ENCODE measurements at regions not wholly inside any gene's neighbourhood (a gene's known extent, or its start where the extent isn't known, plus 50 kb on each side); places are given as distances from the start of the nearest gene placed in this dataset.

DNA sequence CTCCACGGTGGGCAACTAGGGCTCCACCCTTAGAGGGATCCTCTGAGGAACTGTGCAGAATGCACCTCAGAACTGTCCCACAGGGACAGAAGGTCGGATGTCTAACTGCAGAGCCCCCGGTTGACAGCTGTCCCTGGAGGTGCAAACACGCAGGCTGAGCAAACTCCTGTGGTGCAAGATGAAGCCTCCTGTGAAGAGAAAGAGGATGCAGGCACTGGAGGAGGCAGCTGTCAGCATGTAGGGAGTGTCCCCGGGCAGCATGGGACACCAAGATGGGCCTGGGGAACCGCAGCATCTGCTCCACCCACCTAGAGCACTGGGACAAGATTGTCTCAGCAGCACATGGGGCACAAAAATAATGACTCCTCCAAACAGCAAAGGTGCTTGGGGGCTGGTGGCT lies 258.9 kb downstream of the ABHD5 start:
- no peak for DNase-seq (ENCODE audit: low read depth in 2 of 2, low spot score in 1 of 2)

- no peak for DNase-seq (ENCODE audit: low read depth in 2 of 2, low spot score in 1 of 2)
Observed at GRCh38 chr3:43950775-43951174, 260.0 kb downstream of the ABHD5 start.

DNA sequence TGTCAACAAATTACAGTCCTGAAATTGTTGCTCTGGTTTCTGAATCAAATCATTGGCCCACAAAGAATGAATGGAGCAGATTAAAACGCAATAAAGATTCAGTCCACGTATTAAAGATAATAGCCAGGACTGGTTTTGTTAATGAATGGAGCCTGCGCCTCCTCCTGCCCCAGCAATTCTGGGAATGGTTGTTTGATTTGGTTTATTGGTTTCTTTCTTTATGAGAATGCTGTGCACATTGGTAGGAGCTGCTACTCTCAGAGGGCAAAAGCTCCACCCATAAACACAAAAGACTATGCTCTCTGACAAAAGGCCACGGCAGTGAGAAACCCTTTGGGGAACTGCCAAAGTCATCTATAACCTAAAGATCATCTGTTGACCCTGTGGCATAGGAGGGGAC lies 261.1 kb downstream of the ABHD5 start:
- no peak for DNase-seq (ENCODE audit: low read depth in 2 of 2, low spot score in 1 of 2)

DNA sequence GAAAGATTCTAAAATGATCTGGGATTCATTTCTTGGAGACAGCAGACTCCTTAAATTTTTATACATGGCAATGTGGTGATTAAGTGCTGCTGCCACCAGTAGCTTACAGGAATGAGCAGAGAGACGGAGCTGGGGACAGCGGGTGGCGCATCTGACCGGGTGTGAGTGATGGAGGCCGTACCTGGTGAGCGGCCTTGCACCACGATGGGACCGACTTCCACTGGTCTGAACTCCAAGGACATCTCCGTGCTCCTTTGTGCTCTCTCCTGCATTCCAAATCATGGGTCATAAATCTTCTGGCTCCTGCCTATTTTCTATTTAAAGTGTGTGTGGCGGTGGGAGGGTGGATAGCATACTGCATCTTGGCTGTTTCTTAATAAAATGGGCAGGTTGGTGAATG lies 262.6 kb downstream of the ABHD5 start:
- DNase-seq (ENCODE audit: low read depth in 2 of 2, low spot score in 1 of 2), result no peak

DNA sequence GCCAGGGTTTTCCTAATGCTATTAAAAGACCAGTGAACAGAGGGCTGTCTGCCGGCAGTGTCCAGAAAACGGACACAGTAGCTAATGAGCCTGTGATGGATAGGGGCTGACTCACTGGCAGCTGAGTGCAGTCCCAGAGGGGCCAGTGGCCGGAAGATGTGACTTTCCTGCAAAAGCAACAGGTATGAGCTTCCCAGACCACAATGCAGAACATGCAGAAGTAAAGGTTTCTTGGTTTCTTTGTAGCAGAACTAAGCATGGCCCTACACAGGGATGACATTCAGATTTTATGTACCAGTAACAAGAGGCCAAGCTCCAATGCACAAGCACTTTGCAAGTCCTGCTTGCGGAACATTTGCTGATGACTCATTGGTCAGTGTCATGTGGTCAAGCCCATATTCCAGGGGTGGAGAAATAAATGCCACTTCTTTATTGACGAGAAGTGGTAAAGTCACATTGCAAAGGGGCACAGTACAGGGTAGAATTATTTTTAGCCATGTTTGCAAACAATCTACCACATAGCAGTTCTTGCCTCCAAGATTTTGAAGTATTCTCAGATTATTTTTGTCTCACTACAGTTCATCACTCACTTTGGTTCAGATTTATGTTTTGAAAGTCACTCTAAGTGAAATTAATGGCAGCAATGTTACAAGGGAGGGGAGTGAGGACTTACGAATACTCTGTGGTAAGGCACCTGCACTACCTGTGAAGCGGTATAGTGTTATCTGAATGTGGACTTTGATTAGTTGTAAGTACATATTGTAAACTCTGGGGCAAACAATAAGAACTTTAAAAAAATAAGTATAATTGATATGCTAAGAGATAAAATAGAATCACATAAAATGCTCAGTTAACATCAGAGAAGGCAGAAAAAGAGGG lies 263.3 kb downstream of the ABHD5 start:
- DNase-seq (ENCODE audit: low read depth in 2 of 2, low spot score in 1 of 2), result no peak

- no peak for DNase-seq (ENCODE audit: low read depth in 2 of 2, low spot score in 1 of 2)
Observed at GRCh38 chr3:43956945-43957344, 266.2 kb downstream of the ABHD5 start.

- no peak for DNase-seq (ENCODE audit: low read depth in 2 of 2, low spot score in 1 of 2)
Observed at GRCh38 chr3:43957553-43957952, 266.8 kb downstream of the ABHD5 start.

- DNase-seq (ENCODE audit: low read depth in 2 of 2, low spot score in 1 of 2), result no peak
Observed at GRCh38 chr3:43958005-43958770, 267.4 kb downstream of the ABHD5 start.

GRCh38 chr3:43958973-43959372 lies 268.2 kb downstream of the ABHD5 start:
- DNase-seq (ENCODE audit: low read depth in 2 of 2, low spot score in 1 of 2), result no peak

- DNase-seq (ENCODE audit: low read depth in 2 of 2, low spot score in 1 of 2), result no peak
Observed at GRCh38 chr3:43959498-43960447, 269.0 kb downstream of the ABHD5 start.

DNA sequence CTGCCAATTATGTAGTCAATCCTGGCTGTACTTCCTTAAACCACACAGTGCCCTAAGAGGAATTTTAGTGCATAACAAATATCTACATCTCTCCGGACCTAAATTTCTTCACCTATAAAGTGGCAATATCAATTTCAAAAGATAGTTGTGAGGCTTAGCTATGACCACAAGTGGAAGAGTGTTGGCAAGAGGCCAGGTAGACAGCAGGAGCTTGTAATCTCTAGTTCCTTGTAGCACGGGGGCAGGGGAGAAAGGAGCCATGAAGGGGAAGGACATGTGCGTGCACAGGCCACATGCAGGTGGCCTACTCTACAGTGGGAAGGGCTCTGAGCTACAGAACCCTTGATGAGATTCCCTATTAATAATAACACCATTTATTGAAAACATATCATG lies 269.7 kb downstream of the ABHD5 start:
- DNase-seq (ENCODE audit: low read depth in 2 of 2, low spot score in 1 of 2), result no peak

- no peak for DNase-seq (ENCODE audit: low read depth in 2 of 2, low spot score in 1 of 2)
Observed at GRCh38 chr3:43962043-43962442, 271.3 kb downstream of the ABHD5 start.

DNA sequence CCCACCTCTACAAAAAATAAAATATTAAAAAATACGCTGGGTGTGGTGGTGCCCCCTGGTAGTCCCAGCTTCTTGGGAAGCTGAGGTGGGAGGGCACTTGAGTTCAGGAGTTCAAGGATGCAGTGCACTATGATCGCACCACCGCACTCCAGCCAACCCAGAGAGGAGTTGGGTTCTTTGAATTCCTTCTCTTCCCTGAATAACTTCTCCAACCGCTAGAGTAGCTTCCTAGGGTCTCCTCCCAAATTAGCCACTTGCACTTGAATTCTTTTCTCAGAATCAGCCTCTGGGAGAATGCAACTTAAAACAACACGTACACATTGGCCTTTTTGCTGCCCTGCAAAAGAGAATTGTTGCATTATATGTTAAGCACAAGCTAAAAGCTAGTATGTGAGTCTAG lies 272.5 kb downstream of the ABHD5 start:
- DNase-seq (ENCODE audit: low read depth in 2 of 2, low spot score in 1 of 2), result no peak

DNA sequence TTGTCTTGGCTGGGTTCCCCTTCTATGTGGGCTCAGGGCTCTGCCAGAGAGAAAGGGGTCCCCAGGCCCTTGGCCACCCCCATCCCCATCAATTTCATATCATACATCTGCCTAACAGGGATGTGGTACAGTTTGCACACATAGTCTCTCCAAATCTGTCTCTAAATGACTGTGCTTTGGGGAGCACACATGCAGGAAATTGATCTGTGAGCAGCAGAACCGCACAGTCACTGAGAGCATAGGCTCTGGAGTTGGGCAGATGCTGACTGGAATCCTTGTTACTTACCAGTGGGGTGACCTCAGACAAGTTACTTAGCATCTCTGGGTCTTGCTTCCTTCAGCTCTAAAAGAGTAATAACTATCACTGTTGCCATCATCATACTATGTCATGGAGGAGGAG lies 273.9 kb downstream of the ABHD5 start:
- no peak for DNase-seq (ENCODE audit: low read depth in 2 of 2, low spot score in 1 of 2)

DNA sequence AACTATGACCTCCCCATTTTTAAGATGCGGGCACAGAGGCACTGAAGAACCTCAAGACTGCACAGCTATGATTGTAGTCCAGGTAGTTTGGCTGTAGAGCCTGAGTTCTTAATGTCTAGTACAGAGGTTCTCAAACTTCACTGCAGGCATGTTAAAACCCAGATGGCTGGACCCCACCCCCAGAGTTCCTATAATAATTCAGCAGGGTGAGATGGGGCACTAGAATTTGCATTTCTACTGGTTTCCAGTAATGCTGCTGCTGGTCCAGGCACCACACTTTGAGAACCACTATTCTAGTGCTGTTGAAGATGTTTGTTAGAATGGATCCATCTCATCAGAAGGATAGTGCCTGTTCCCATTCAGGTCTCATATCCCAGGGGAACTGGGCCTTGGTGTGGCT lies 274.9 kb downstream of the ABHD5 start:
- DNase-seq (ENCODE audit: low read depth in 2 of 2, low spot score in 1 of 2), result no peak

GRCh38 chr3:43966126-43966525 lies 275.4 kb downstream of the ABHD5 start:
- DNase-seq (ENCODE audit: low read depth in 2 of 2, low spot score in 1 of 2), result no peak

DNA sequence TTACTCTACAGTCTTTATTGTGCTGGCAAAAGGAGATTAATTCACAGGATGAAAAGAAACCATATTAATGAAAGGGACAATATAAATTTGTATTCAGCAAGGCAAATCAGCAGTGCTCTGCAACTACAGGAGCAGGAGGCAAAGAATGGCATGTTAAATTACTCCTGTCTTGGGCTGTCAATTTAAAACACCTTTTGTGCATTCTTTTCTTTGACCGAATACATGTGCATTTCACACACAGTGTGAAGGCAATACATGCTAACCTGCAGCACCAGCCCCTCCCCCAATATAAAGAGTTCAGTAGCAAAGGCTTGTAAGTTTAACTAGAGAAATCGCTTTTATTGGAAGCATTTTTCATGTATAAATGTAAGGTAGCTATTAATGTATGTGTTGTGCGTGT lies 275.2 kb upstream of the TOPAZ1 start:
- no peak for DNase-seq (ENCODE audit: low read depth in 2 of 2, low spot score in 1 of 2)

- DNase-seq (ENCODE audit: low read depth in 2 of 2, low spot score in 1 of 2), result no peak
Observed at GRCh38 chr3:43968465-43968864, 273.2 kb upstream of the TOPAZ1 start.

GRCh38 chr3:43969944-43970343 lies 271.7 kb upstream of the TOPAZ1 start:
- DNase-seq (ENCODE audit: low read depth in 2 of 2, low spot score in 1 of 2), result no peak

DNA sequence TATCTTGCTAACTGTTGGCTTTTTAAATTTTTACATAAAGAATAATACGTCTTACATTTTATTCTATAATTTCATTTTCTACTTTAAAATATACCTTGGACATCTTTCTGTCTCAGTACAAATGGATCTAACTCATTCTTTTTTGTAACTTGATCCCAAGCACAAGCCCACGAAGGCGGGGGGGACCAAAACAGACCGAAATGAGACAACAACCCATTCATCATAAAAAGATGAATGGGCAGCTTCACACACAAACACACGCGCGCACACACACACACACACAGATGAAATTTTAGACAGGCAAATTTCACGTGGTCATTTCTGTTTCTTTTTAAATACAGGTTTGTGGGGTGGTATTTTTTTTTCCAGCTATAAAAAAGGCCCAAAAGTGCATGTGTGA lies 271.3 kb upstream of the TOPAZ1 start:
- DNase-seq (ENCODE audit: low read depth in 2 of 2, low spot score in 1 of 2), result no peak

GRCh38 chr3:43970920-43971319 lies 270.8 kb upstream of the TOPAZ1 start:
- no peak for DNase-seq (ENCODE audit: low read depth in 2 of 2, low spot score in 1 of 2)

Measured in stimulated activated CD8-positive, alpha-beta memory T cell treated with anti-CD3 and anti-CD28 coated beads, Interleukin-4, amount 100 ng/mL, for 4 hours (primary cell).